Thyroid gland (tissue), 4 donors: ENCODE measurements at regions not wholly inside any gene's neighbourhood (a gene's known extent, or its start where the extent isn't known, plus 50 kb on each side); places are given as distances from the start of the nearest gene placed in this dataset.

Experiments used
- POLR2A ChIP-seq, 2 donors: fragments of 450-650 bp; IDR thresholded peaks; one replicate each; pipeline ENCODE4 v1.6.1; 2017; ENCODE audit warnings: antibody characterized with exemption in 2 of 2, mild to moderate bottlenecking in 2 of 2, moderate library complexity in 1 of 2
- TF ChIP-seq, protein P1 (sequence below), 6 experiments: fragments of 200-600 bp in 3 of 6; fragments of 450-650 bp in 3 of 6; sonication (generic) in 3 of 6; IDR thresholded peaks; one replicate each; pipeline ENCODE4 v1.5.1; 2016 to 2019; ENCODE audit warnings: antibody characterized with exemption in 6 of 6, mild to moderate bottlenecking in 2 of 6, inconsistent platforms in 1 of 6, moderate library complexity in 1 of 6

- TF ChIP-seq, protein P1, sequence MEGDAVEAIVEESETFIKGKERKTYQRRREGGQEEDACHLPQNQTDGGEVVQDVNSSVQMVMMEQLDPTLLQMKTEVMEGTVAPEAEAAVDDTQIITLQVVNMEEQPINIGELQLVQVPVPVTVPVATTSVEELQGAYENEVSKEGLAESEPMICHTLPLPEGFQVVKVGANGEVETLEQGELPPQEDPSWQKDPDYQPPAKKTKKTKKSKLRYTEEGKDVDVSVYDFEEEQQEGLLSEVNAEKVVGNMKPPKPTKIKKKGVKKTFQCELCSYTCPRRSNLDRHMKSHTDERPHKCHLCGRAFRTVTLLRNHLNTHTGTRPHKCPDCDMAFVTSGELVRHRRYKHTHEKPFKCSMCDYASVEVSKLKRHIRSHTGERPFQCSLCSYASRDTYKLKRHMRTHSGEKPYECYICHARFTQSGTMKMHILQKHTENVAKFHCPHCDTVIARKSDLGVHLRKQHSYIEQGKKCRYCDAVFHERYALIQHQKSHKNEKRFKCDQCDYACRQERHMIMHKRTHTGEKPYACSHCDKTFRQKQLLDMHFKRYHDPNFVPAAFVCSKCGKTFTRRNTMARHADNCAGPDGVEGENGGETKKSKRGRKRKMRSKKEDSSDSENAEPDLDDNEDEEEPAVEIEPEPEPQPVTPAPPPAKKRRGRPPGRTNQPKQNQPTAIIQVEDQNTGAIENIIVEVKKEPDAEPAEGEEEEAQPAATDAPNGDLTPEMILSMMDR (IDR thresholded peaks at IDR 0.05) = no peak
- TF ChIP-seq POLR2A (IDR thresholded peaks at IDR 0.05) = no peak
Observed at GRCh38 chr4:112895811-112896608, 153.4 kb upstream of the ANK2 start.
